Sigmoid colon (tissue), 4 donors: ENCODE measurements at regions not wholly inside any gene's neighbourhood (a gene's known extent, or its start where the extent isn't known, plus 50 kb on each side); places are given as distances from the start of the nearest gene placed in this dataset.

Experiments
- CTCF ChIP-seq, 4 experiments: fragments of 450-650 bp in 3 of 4; fragments of 200-600 bp in 1 of 4; IDR thresholded peaks; one replicate each; pipeline ENCODE4 v1.5.1; 2016 to 2019; ENCODE audit warnings: antibody characterized with exemption in 4 of 4, mild to moderate bottlenecking in 3 of 4, moderate library complexity in 2 of 4
- EP300 ChIP-seq, 4 donors: sonication (generic); formaldehyde crosslinking; IDR thresholded peaks; one replicate each; pipeline ENCODE4 v1.6.1; 2017; ENCODE audit warnings: antibody characterized with exemption in 4 of 4

GRCh38 chr13:40495621-40496001 is 170.8 kb downstream of the FOXO1 start:
- TF ChIP-seq CTCF (IDR thresholded peaks at IDR 0.05) (no peak), EP300 (IDR thresholded peaks at IDR 0.05) (no peak)
